ENCODE measurements at regions not wholly inside any gene's neighbourhood (a gene's known extent, or its start where the extent isn't known, plus 50 kb on each side); places are given as distances from the start of the nearest gene placed in this dataset.

GRCh38 chr18:46243095-46243494 is 138.9 kb downstream of the HAUS1 start:
- Histone ChIP-seq H3K27me3 (ENCODE audit: insufficient read depth, low read length, poor library complexity) (no peaks in the 10 kb centered on the region), H3K4me2 (ENCODE audit: insufficient read depth, low read length) (no peak overlapping the region), H3K79me2 (ENCODE audit: insufficient read depth, low read length) (peaks cover 94% of the 10 kb centered on the region), H3K9me3 (ENCODE audit: insufficient read depth, low read length, severe bottlenecking) (no peaks in the 10 kb centered on the region), H3K4me1 (ENCODE audit: insufficient read depth, low read length) (peaks cover 9% of the 10 kb centered on the region), H4K20me1 (ENCODE audit: insufficient read depth, low read length) (peaks cover 16% of the 10 kb centered on the region; the same call in 1 of the 2 replicates), H3K4me3 (ENCODE audit: low read depth in 1 of 2, low read length in 2 of 2) (no peak overlapping the region), H3K36me3 (ENCODE audit: insufficient read depth, low read length) (peaks cover 19% of the 10 kb centered on the region), H2AFZ (ENCODE audit: low read depth, low read length) (no peak overlapping the region), H3K9ac (ENCODE audit: low read depth, low read length) (no peak overlapping the region), H3K27ac (ENCODE audit: low read length) (no peak overlapping the region)
- TF ChIP-seq EZH2 (IDR thresholded peaks at IDR 0.05; ENCODE audit: borderline replicate concordance, low read depth, low read length, severe bottlenecking) (no peak), CTCF (IDR thresholded peaks at IDR 0.05; ENCODE audit: borderline replicate concordance, extremely low read depth, low read length, poor library complexity, severe bottlenecking) (no peak)
- ATAC-seq (ENCODE audit: insufficient read depth, low read depth) (no peak), DNase-seq (no peak)

- peaks cover 19% of the 10 kb centered on the region; the same call in 1 of the 2 replicates for H4K20me1 ChIP-seq (ENCODE audit: insufficient read depth, low read length)
- H2AFZ ChIP-seq (ENCODE audit: low read depth, low read length): no peak overlapping the region
- no peak overlapping the region for H3K9ac ChIP-seq (ENCODE audit: low read depth, low read length)
- TF ChIP-seq CTCF (IDR thresholded peaks at IDR 0.05; ENCODE audit: borderline replicate concordance, extremely low read depth, low read length, poor library complexity, severe bottlenecking): no peak
- TF ChIP-seq EZH2 (IDR thresholded peaks at IDR 0.05; ENCODE audit: borderline replicate concordance, low read depth, low read length, severe bottlenecking): no peak
- H3K9me3 ChIP-seq (ENCODE audit: insufficient read depth, low read length, severe bottlenecking): no peaks in the 10 kb centered on the region
- no peaks in the 10 kb centered on the region for H3K27me3 ChIP-seq (ENCODE audit: insufficient read depth, low read length, poor library complexity)
- no peak for ATAC-seq (ENCODE audit: insufficient read depth, low read depth)
- no peak overlapping the region for H3K4me2 ChIP-seq (ENCODE audit: insufficient read depth, low read length)
- DNase-seq: no peak
- H3K79me2 ChIP-seq (ENCODE audit: insufficient read depth, low read length): peaks cover 93% of the 10 kb centered on the region
- H3K4me3 ChIP-seq (ENCODE audit: low read depth in 1 of 2, low read length in 2 of 2): no peak overlapping the region
- H3K36me3 ChIP-seq (ENCODE audit: insufficient read depth, low read length): peaks cover 19% of the 10 kb centered on the region
- no peak overlapping the region for H3K27ac ChIP-seq (ENCODE audit: low read length)
- peaks cover 15% of the 10 kb centered on the region for H3K4me1 ChIP-seq (ENCODE audit: insufficient read depth, low read length)
Observed at GRCh38 chr18:46243673-46244072, 139.5 kb downstream of the HAUS1 start.

- H3K9ac ChIP-seq (ENCODE audit: low read depth, low read length): no peak overlapping the region
- no peak overlapping the region for H3K4me2 ChIP-seq (ENCODE audit: insufficient read depth, low read length)
- no peak overlapping the region; the same call in 1 of the 2 replicates for H3K27ac ChIP-seq (ENCODE audit: low read length)
- peaks cover 39% of the 10 kb centered on the region for H3K4me1 ChIP-seq (ENCODE audit: insufficient read depth, low read length)
- no peak for DNase-seq
- no peaks in the 10 kb centered on the region for H3K9me3 ChIP-seq (ENCODE audit: insufficient read depth, low read length, severe bottlenecking)
- no peaks in the 10 kb centered on the region for H3K27me3 ChIP-seq (ENCODE audit: insufficient read depth, low read length, poor library complexity)
- no peak overlapping the region for H2AFZ ChIP-seq (ENCODE audit: low read depth, low read length)
- H3K36me3 ChIP-seq (ENCODE audit: insufficient read depth, low read length): peaks cover 11% of the 10 kb centered on the region
- H3K4me3 ChIP-seq (ENCODE audit: low read depth in 1 of 2, low read length in 2 of 2): no peak overlapping the region
- TF ChIP-seq EZH2 (IDR thresholded peaks at IDR 0.05; ENCODE audit: borderline replicate concordance, low read depth, low read length, severe bottlenecking) (no peak), CTCF (IDR thresholded peaks at IDR 0.05; ENCODE audit: borderline replicate concordance, extremely low read depth, low read length, poor library complexity, severe bottlenecking) (no peak)
- no peak for ATAC-seq (ENCODE audit: insufficient read depth, low read depth)
- H4K20me1 ChIP-seq (ENCODE audit: insufficient read depth, low read length): peaks cover 18% of the 10 kb centered on the region; the same call in 1 of the 2 replicates
- H3K79me2 ChIP-seq (ENCODE audit: insufficient read depth, low read length): peaks cover 89% of the 10 kb centered on the region
Observed at GRCh38 chr18:46246101-46246500, 141.9 kb downstream of the HAUS1 start.

GRCh38 chr18:46247942-46248341 is 143.8 kb downstream of the HAUS1 start:
- TF ChIP-seq CTCF (IDR thresholded peaks at IDR 0.05; ENCODE audit: borderline replicate concordance, extremely low read depth, low read length, poor library complexity, severe bottlenecking) (no peak), EZH2 (IDR thresholded peaks at IDR 0.05; ENCODE audit: borderline replicate concordance, low read depth, low read length, severe bottlenecking) (no peak)
- H3K27ac ChIP-seq (ENCODE audit: low read length): peak overlapping the region; percentile 40; the same call in 1 of the 2 replicates

More at GRCh38 chr18:46247942-46248341, 143.8 kb downstream of the HAUS1 start:
- Histone ChIP-seq H3K9me3 (ENCODE audit: insufficient read depth, low read length, severe bottlenecking) (no peaks in the 10 kb centered on the region), H2AFZ (ENCODE audit: low read depth, low read length) (no peak overlapping the region), H3K4me2 (ENCODE audit: insufficient read depth, low read length) (no peak overlapping the region), H3K36me3 (ENCODE audit: insufficient read depth, low read length) (peaks cover 15% of the 10 kb centered on the region), H3K4me1 (ENCODE audit: insufficient read depth, low read length) (peaks cover 40% of the 10 kb centered on the region), H3K27me3 (ENCODE audit: insufficient read depth, low read length, poor library complexity) (no peaks in the 10 kb centered on the region), H4K20me1 (ENCODE audit: insufficient read depth, low read length) (peaks cover 23% of the 10 kb centered on the region; the same call in 1 of the 2 replicates), H3K79me2 (ENCODE audit: insufficient read depth, low read length) (peaks cover 92% of the 10 kb centered on the region), H3K4me3 (ENCODE audit: low read depth in 1 of 2, low read length in 2 of 2) (no peak overlapping the region), H3K9ac (ENCODE audit: low read depth, low read length) (no peak overlapping the region)
- DNase-seq (no peak), ATAC-seq (ENCODE audit: insufficient read depth, low read depth) (no peak)

Measured in DND-41 (cell line).